Hippocampal formation (tissue), 2 donors: ENCODE measurements at regions not wholly inside any gene's neighbourhood (a gene's known extent, or its start where the extent isn't known, plus 50 kb on each side); places are given as distances from the start of the nearest gene placed in this dataset.
"Not testable (repeated sequence)": the region's sequence is repeated elsewhere in the genome, so short reads cannot be mapped to it uniquely, and the experiment has no call there.

Source experiments
- DNase-seq, 2 donors: peaks; one replicate each; lab custom pipeline; 2025; lab: John Stamatoyannopoulos, UW

DNA sequence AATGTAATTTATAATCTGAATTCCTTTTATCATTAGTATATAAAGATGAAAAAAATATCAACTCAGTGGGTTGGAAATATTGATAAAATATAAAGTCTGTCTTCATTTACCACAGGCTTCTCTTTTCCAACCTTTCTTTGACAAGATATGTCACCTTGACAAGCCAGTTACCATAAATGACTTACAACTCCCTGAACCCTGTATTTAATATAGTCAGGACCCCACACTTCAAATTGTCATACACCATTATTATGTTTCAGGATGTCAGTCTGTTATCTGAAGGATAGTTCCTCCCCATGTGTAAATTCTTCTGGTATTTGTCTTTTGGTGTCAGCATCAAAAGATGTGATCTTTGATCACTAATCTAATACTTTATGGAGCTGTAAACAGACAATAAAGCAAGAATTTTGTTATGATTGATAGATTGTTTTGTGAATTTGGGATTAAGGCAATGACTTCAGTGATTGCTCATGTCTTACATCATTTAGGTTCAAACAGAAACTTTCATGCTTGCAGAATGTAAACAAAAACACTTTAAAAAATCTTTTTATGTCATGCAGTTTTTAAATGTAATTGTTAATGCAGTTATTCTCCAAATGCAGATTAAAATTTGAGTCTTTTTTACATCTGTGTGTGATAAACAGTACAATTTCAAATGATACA is 503.5 kb upstream of the BCHE start:
- DNase-seq: no peak

- no peak for DNase-seq
Observed at GRCh38 chr3:166324401-166324800, 487.2 kb upstream of the BCHE start.

DNA sequence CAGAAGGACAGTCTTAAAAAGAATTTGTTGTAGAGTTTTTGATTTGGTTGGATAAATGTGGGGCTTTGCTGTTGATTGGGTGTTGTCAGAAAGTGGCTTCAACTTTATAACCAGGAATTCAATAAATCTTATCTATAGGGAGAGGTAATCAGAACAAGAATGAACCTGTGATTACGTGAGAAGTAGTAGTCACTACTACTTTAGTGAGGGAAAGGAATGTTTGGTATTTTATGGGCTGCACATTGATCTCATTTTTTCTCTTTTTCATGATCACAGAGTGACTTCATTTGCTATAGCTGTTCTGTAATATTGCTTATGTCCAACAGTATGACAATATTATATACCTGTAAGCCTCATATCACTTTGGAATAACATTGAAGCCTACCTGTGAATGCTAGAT is 485.2 kb upstream of the BCHE start:
- no peak for DNase-seq

GRCh38 chr3:166307756-166308350 is 470.6 kb upstream of the BCHE start:
- DNase-seq: no peak

GRCh38 chr3:166304584-166304983 is 467.4 kb upstream of the BCHE start:
- no peak for DNase-seq

DNA sequence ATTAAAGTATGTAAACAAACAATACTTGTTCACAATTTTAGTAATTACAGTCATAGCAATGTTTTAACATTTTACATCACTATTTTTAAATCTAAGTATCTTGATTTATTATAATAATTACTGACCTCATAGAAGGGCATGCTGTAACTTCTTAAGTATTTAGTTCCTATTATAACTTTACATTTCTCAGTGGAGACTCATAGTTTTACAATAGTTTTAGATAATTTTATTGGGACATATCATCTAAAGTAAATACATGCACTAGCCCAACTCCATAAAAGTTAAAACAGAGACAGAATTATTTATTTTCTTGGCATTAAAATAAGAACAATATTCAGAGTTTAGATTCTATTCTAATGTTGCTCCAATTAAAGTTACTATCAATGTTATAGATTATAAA is 466.5 kb upstream of the BCHE start:
- DNase-seq: no peak

GRCh38 chr3:166302331-166302730 is 465.1 kb upstream of the BCHE start:
- no peak for DNase-seq

DNA sequence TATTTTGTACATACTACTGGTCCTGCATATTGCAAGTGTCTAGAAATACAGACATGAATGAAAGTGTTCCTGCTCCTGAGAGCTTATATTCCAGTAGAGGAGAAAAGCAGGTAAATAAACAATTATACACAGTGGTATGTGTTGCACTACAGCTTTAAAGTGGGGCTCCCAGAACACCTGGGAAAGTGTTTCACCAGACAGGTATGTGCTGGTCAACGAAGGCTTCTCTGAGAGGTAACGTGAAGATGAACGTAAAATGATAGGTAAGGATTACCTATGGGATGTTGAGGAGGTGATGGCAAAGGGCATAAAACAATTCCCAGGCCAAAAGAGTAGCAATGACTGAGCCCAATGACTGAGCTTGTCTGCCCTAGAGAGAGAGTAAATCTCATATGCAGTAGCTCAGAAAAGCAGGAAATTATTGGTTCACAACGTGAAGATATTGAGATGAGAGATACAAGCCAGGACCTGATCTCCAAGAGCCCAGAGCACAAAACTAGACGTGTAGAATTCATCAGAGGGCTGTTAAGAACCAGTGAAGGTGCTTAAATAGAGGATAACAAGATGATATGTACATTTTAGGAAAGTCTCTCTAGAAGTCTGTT is 459.1 kb upstream of the BCHE start:
- DNase-seq: no peak

DNA sequence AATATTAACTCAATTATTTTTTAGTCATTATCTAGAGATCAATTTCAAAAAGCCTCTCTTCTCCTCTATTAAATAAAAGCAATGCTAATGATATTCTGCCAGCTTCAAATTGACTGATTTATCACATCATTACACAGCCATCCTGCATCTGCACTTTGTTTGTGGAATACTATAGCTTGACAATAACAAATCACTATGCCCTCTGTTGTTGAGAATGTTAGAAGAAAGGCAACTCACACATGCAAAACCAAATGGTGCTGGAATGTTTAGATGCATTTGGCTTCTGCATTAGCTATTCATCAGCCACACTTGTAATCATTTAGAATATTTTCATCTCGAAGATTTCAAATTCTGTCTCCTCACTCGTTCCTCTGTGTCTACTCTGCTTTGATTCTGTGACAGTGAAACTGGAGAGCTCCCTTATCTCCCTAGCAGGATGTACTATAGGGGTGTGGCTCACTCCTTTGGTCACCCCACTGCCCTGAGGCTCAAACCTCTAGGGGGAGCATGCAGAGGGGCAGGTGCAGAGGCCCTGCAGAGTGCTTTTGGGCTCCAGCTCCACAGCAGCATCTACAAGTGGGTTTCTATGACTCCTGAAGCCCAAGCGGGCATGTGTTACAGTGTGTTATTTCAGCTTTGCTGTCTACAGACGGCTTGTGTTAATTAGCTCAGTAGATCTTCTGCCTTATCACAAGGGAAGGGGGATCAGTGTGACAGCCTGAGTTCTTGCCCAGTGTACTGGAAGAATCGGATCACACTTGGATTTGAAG is 454.1 kb upstream of the BCHE start:
- DNase-seq: no peak

DNA sequence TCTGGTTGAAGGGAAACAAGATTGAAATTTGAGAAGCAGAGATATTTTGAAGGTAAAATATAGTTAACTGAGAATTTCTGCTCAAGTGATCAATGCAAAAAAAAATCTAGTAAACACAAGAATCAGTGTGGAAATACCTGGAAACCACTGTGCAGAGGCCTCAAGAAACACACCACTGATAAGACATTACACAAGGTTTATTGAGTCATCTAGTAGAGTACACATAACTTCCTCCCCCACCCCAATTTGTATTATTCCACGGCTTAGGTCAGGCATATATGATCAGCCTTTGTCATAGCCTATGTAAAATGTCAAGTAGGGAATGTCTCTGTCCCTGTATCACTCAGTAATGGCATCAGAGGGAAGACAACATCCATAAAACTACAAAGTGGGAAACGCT is 447.8 kb upstream of the BCHE start:
- DNase-seq: no peak

- DNase-seq: peak in 1 of 2 donors; percentile 23
Observed at GRCh38 chr3:166283840-166284239, 446.6 kb upstream of the BCHE start.

DNA sequence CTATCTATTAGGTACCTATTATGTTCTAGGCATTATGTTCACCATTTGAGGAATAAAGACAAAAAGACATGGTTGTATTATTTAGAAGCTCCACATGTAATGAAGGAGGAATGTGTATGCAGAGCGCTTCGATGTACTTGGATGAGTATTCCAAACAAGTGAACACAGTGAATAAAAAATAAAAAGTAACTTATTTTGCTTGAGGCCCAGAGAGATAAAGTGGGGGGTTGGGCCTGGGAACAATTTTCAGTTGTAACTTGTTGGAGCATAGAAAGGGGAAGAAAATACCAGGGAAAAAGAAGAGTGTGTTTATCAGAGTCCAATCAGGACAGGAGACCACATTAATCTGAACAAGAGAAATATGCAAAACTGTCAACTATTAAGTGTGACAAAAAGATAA is 445.7 kb upstream of the BCHE start:
- no peak for DNase-seq

DNA sequence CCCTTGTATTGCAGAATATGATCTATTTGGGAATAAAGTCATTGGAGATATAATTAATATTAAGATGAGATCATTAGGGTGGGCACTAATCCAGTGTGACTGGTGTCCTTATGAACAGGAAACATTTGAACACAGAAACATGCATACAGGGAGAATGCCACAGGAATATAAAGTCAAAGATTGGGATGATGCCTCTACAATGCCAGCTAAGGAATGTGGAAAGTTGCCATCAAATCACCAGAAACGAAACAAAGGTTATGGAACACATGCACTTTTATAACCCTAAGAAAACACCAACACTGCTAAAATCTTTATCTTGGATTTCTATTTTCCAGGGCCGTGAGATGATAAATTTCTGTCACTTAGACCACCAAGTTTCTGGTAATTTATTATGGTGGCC is 442.4 kb upstream of the BCHE start:
- no peak for DNase-seq

- no peak for DNase-seq
Observed at GRCh38 chr3:166275024-166275390, 437.8 kb upstream of the BCHE start.

DNA sequence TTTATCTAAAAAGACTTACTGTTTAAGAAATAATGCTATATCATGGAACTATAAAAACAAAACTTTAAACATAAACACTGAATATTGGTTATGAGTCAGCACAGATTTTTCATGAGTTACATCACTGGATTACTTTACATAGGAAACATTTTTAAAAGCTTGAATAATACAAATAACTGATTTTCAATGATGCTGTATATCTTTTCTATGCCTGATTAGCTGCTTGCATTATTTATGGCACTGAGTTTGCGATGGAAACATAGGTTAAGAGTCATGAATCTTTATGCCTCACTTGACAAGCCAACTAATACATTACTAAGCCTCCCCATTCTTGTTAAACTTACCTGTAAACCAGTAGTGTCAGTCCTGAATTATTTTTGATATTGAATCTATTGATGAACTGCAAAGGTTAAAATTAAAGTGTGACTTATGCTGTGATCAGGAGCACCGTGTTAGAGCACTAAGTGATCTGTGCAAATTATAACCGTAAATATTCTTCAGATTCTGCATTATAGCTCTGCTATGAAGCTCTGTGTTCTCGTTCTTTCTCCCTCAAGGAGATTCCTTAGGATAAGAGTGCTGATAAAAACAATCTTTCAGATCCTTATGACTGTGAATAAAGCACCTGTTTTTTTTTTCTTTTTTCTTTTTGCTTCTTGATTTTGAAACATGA is 437.3 kb upstream of the BCHE start:
- DNase-seq: no peak

- DNase-seq: no peak
Observed at GRCh38 chr3:166270429-166270828, 433.2 kb upstream of the BCHE start.

DNA sequence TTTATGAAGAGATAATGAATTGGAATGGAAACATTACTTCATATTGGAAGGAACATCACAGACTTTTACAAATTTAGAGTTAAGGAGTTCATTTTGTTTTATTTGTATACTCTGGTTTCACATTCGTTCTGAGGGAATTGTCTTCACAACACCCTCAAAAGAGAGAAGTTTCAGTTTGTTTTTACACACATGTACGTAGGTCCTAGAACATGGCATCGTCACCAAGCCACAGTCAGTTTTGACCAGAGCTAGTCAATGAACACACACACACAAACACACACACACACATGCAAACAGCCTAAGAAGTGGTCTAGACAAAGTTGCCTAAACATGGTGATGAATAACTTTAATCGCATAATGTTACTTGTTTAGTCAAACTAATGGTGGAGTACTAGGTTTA is 427.9 kb upstream of the BCHE start:
- no peak for DNase-seq

DNA sequence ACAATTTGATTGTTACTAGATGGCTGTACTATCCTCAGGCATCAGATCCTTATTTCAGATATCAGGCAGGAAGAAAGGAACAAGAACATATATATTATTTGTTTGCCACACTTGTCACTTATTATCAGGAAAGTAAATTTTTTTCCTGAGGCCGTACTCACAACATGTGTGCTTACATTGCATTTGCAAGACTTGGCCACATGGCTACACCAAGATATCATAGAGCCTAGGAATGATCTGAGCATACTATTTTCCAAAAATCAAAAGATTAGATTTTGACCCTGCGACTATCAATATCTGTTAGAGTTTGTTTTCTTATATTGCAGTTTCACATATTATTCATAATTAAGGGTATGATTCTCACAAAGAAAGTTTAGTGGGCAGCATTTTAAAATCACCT is 426.2 kb upstream of the BCHE start:
- DNase-seq: no peak

GRCh38 chr3:166258293-166258850 is 421.1 kb upstream of the BCHE start:
- DNase-seq: not testable (repeated sequence)

- no peak for DNase-seq
Observed at GRCh38 chr3:166257715-166258114, 420.5 kb upstream of the BCHE start.

- no peak for DNase-seq
Observed at GRCh38 chr3:166248784-166249183, 411.6 kb upstream of the BCHE start.

DNA sequence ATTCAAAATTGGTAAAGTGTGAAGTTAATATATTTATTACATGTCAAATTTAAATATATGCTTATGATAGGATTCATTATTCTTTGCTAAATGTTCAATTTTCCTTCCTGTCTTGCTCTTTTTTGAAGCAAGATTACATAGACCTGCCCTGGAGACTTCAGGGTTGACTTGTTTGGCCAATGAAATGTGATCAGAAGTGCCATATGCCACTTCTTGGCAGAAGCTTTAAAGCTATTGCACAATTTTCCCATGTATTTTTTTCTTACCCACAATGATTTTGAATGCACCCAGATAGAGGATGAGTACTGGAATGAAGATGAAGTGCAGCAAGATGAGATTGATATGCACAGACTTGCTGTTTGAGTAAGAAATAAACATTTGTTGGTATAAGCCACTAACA is 406.3 kb upstream of the BCHE start:
- no peak for DNase-seq
